ENCODE measurements at regions not wholly inside any gene's neighbourhood (a gene's known extent, or its start where the extent isn't known, plus 50 kb on each side); places are given as distances from the start of the nearest gene placed in this dataset.

GRCh38 chr11:129260750-129261149 lies 68.6 kb upstream of the ARHGAP32 start:
- Histone ChIP-seq H3K36me3 (ENCODE audit: control insufficient read depth in 1 of 2, insufficient read depth in 2 of 2, low read length in 2 of 2) (no peaks in the 10 kb centered on the region), H3K18ac (ENCODE audit: low read length) (no peak overlapping the region), H3K4me3 (ENCODE audit: low read depth, low read length) (no peak overlapping the region), H3K4me1 (ENCODE audit: control insufficient read depth in 1 of 2, insufficient read depth in 2 of 2, low read length in 2 of 2) (no peaks in the 10 kb centered on the region), H4K8ac (ENCODE audit: low read depth, low read length) (no peak overlapping the region), H3K4me2 (ENCODE audit: low read length) (no peak overlapping the region), H3K9ac (ENCODE audit: low read length) (no peak overlapping the region), H2AK5ac (ENCODE audit: low read length) (no peak overlapping the region), H3K27me3 (ENCODE audit: insufficient read depth, low read length) (no peaks in the 10 kb centered on the region), H2BK5ac (ENCODE audit: low read depth, low read length, poor library complexity) (no peak overlapping the region), H2BK120ac (ENCODE audit: insufficient read depth, low read length, poor library complexity) (no peak overlapping the region), H3K4ac (ENCODE audit: low read depth, low read length) (no peak overlapping the region), H3K9me3 (ENCODE audit: insufficient read depth, low read depth, low read length) (no peaks in the 10 kb centered on the region), H3K79me1 (ENCODE audit: low read length) (no peaks in the 10 kb centered on the region), H4K91ac (ENCODE audit: low read depth, low read length) (no peak overlapping the region), H3K23ac (ENCODE audit: low read length) (no peak overlapping the region), H3K27ac (ENCODE audit: low read depth, low read length) (no peak overlapping the region), H2BK12ac (ENCODE audit: low read length) (no peak overlapping the region), H3K79me2 (ENCODE audit: control insufficient read depth, insufficient read depth, low read length, poor library complexity) (peaks cover 2% of the 10 kb centered on the region), H4K12ac (ENCODE audit: low read depth, low read length) (no peak overlapping the region), H3K14ac (ENCODE audit: low read length) (no peak overlapping the region), H2AFZ (ENCODE audit: insufficient read depth, low read length, poor library complexity) (no peak overlapping the region)
- WGBS (ENCODE audit: extremely low coverage, insufficient coverage, insufficient read length), result no CpG with 5 or more reads among the region's 1 CpG
- DNase-seq, result no peak

GRCh38 chr11:129259931-129260348 lies 67.8 kb upstream of the ARHGAP32 start:
- H4K91ac ChIP-seq (ENCODE audit: low read depth, low read length), result no peak overlapping the region
- WGBS (ENCODE audit: extremely low coverage, insufficient coverage, insufficient read length), result no CpG with 5 or more reads among the region's 3 CpGs
- no peak overlapping the region for H3K4me3 ChIP-seq (ENCODE audit: low read depth, low read length)
- no peak overlapping the region for H3K23ac ChIP-seq (ENCODE audit: low read length)
- no peak overlapping the region for H2AK5ac ChIP-seq (ENCODE audit: low read length)
- H3K36me3 ChIP-seq (ENCODE audit: control insufficient read depth in 1 of 2, insufficient read depth in 2 of 2, low read length in 2 of 2), result no peaks in the 10 kb centered on the region
- no peaks in the 10 kb centered on the region for H3K4me1 ChIP-seq (ENCODE audit: control insufficient read depth in 1 of 2, insufficient read depth in 2 of 2, low read length in 2 of 2)
- no peaks in the 10 kb centered on the region for H3K9me3 ChIP-seq (ENCODE audit: insufficient read depth, low read depth, low read length)
- no peak overlapping the region for H2BK120ac ChIP-seq (ENCODE audit: insufficient read depth, low read length, poor library complexity)
- H2BK12ac ChIP-seq (ENCODE audit: low read length), result no peak overlapping the region
- no peak overlapping the region for H2BK5ac ChIP-seq (ENCODE audit: low read depth, low read length, poor library complexity)
- no peak overlapping the region for H4K12ac ChIP-seq (ENCODE audit: low read depth, low read length)
- H3K79me1 ChIP-seq (ENCODE audit: low read length), result no peaks in the 10 kb centered on the region
- no peak overlapping the region for H2AFZ ChIP-seq (ENCODE audit: insufficient read depth, low read length, poor library complexity)
- H3K14ac ChIP-seq (ENCODE audit: low read length), result no peak overlapping the region
- H3K9ac ChIP-seq (ENCODE audit: low read length), result no peak overlapping the region
- H3K4me2 ChIP-seq (ENCODE audit: low read length), result no peak overlapping the region
- H4K8ac ChIP-seq (ENCODE audit: low read depth, low read length), result no peak overlapping the region
- no peak overlapping the region for H3K4ac ChIP-seq (ENCODE audit: low read depth, low read length)
- no peak overlapping the region for H3K18ac ChIP-seq (ENCODE audit: low read length)
- no peak for DNase-seq
- no peaks in the 10 kb centered on the region for H3K27me3 ChIP-seq (ENCODE audit: insufficient read depth, low read length)
- no peak overlapping the region for H3K27ac ChIP-seq (ENCODE audit: low read depth, low read length)
- peaks cover 2% of the 10 kb centered on the region for H3K79me2 ChIP-seq (ENCODE audit: control insufficient read depth, insufficient read depth, low read length, poor library complexity)

DNA sequence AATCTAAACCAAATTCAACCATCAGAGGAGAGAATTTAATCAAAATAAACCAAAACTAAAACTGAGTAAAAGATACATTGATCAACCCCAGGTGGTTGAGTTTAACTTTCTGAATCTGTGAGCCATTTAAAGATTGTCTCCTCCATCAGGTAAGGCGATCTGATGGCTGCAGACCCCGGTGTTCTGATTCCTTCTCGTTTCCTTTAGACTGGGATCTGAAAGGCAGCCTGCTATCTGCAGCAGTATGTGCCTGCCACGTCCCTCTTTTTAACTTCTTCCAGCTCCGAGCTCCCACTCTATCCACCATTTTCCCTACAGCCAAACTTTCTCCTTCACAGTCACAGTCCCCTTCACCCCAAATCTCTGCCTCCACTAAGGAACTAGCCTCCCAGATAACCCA lies 66.1 kb upstream of the ARHGAP32 start:
- Histone ChIP-seq H3K9me3 (ENCODE audit: insufficient read depth, low read depth, low read length) (no peaks in the 10 kb centered on the region), H2AK5ac (ENCODE audit: low read length) (no peak overlapping the region), H4K8ac (ENCODE audit: low read depth, low read length) (no peak overlapping the region), H3K4ac (ENCODE audit: low read depth, low read length) (no peak overlapping the region), H3K36me3 (ENCODE audit: control insufficient read depth in 1 of 2, insufficient read depth in 2 of 2, low read length in 2 of 2) (no peaks in the 10 kb centered on the region), H4K12ac (ENCODE audit: low read depth, low read length) (no peak overlapping the region), H3K4me3 (ENCODE audit: low read depth, low read length) (no peak overlapping the region), H3K27ac (ENCODE audit: low read depth, low read length) (no peak overlapping the region), H3K79me1 (ENCODE audit: low read length) (no peaks in the 10 kb centered on the region), H3K23ac (ENCODE audit: low read length) (no peak overlapping the region), H3K79me2 (ENCODE audit: control insufficient read depth, insufficient read depth, low read length, poor library complexity) (peaks cover 2% of the 10 kb centered on the region), H3K4me2 (ENCODE audit: low read length) (no peak overlapping the region), H3K14ac (ENCODE audit: low read length) (no peak overlapping the region), H2BK12ac (ENCODE audit: low read length) (no peak overlapping the region), H2AFZ (ENCODE audit: insufficient read depth, low read length, poor library complexity) (no peak overlapping the region), H3K18ac (ENCODE audit: low read length) (no peak overlapping the region), H2BK120ac (ENCODE audit: insufficient read depth, low read length, poor library complexity) (no peak overlapping the region), H3K9ac (ENCODE audit: low read length) (no peak overlapping the region), H3K4me1 (ENCODE audit: control insufficient read depth in 1 of 2, insufficient read depth in 2 of 2, low read length in 2 of 2) (no peaks in the 10 kb centered on the region), H4K91ac (ENCODE audit: low read depth, low read length) (no peak overlapping the region), H2BK5ac (ENCODE audit: low read depth, low read length, poor library complexity) (no peak overlapping the region), H3K27me3 (ENCODE audit: insufficient read depth, low read length) (no peaks in the 10 kb centered on the region)
- no CpG with 5 or more reads among the region's 5 CpGs for WGBS (ENCODE audit: extremely low coverage, insufficient coverage, insufficient read length)
- no peak for DNase-seq

GRCh38 chr11:129257512-129257911 lies 65.4 kb upstream of the ARHGAP32 start:
- Histone ChIP-seq H3K9me3 (ENCODE audit: insufficient read depth, low read depth, low read length) (no peaks in the 10 kb centered on the region), H3K14ac (ENCODE audit: low read length) (no peak overlapping the region), H3K9ac (ENCODE audit: low read length) (no peak overlapping the region), H3K4me1 (ENCODE audit: control insufficient read depth in 1 of 2, insufficient read depth in 2 of 2, low read length in 2 of 2) (no peaks in the 10 kb centered on the region), H3K27me3 (ENCODE audit: insufficient read depth, low read length) (no peaks in the 10 kb centered on the region), H3K79me2 (ENCODE audit: control insufficient read depth, insufficient read depth, low read length, poor library complexity) (peaks cover 2% of the 10 kb centered on the region), H4K91ac (ENCODE audit: low read depth, low read length) (no peak overlapping the region), H4K12ac (ENCODE audit: low read depth, low read length) (no peak overlapping the region), H3K4me2 (ENCODE audit: low read length) (no peak overlapping the region), H2BK5ac (ENCODE audit: low read depth, low read length, poor library complexity) (no peak overlapping the region), H3K23ac (ENCODE audit: low read length) (no peak overlapping the region), H2AFZ (ENCODE audit: insufficient read depth, low read length, poor library complexity) (no peak overlapping the region), H3K4me3 (ENCODE audit: low read depth, low read length) (no peak overlapping the region), H3K36me3 (ENCODE audit: control insufficient read depth in 1 of 2, insufficient read depth in 2 of 2, low read length in 2 of 2) (no peaks in the 10 kb centered on the region), H2BK12ac (ENCODE audit: low read length) (no peak overlapping the region), H3K27ac (ENCODE audit: low read depth, low read length) (no peak overlapping the region), H2AK5ac (ENCODE audit: low read length) (no peak overlapping the region), H3K18ac (ENCODE audit: low read length) (no peak overlapping the region), H2BK120ac (ENCODE audit: insufficient read depth, low read length, poor library complexity) (no peak overlapping the region), H3K4ac (ENCODE audit: low read depth, low read length) (no peak overlapping the region), H4K8ac (ENCODE audit: low read depth, low read length) (no peak overlapping the region), H3K79me1 (ENCODE audit: low read length) (no peaks in the 10 kb centered on the region)
- DNase-seq, result no peak
